A204.1 (cell line): ENCODE measurements at regions not wholly inside any gene's neighbourhood (a gene's known extent, or its start where the extent isn't known, plus 50 kb on each side); places are given as distances from the start of the nearest gene placed in this dataset.

Source experiments
- FAIRE-seq: peaks from 2 replicates; lab custom pipeline; 2012; peaks lifted over from hg19 to GRCh38; lab: Jason Lieb, UNC

GRCh38 chr18:57991552-57991951, 52.5 kb upstream of the NEDD4L start:
- no peak for FAIRE-seq

GRCh38 chr18:57989536-57989935, 54.5 kb upstream of the NEDD4L start:
- FAIRE-seq = no peak

- no peak for FAIRE-seq
Observed at GRCh38 chr18:57984490-57985115, 59.4 kb upstream of the NEDD4L start.

- FAIRE-seq = no peak
Observed at GRCh38 chr18:57983965-57984364, 60.1 kb upstream of the NEDD4L start.

GRCh38 chr18:57983472-57983871, 60.6 kb upstream of the NEDD4L start:
- no peak for FAIRE-seq

GRCh38 chr18:57982372-57983021, 61.5 kb upstream of the NEDD4L start:
- no peak for FAIRE-seq

- FAIRE-seq = no peak
Observed at GRCh38 chr18:57981308-57982028, 62.6 kb upstream of the NEDD4L start.

- FAIRE-seq = no peak
Observed at GRCh38 chr18:57980573-57981307, 63.3 kb upstream of the NEDD4L start.

GRCh38 chr18:57976230-57976773, 67.7 kb upstream of the NEDD4L start:
- no peak for FAIRE-seq

- no peak for FAIRE-seq
Observed at GRCh38 chr18:57975805-57976204, 68.2 kb upstream of the NEDD4L start.

- FAIRE-seq = no peak
Observed at GRCh38 chr18:57974585-57975265, 69.3 kb upstream of the NEDD4L start.

GRCh38 chr18:57973889-57974288, 70.1 kb upstream of the NEDD4L start:
- no peak for FAIRE-seq

- FAIRE-seq = no peak
Observed at GRCh38 chr18:57970356-57971095, 73.5 kb upstream of the NEDD4L start.

- FAIRE-seq = no peak
Observed at GRCh38 chr18:57969824-57970223, 74.2 kb upstream of the NEDD4L start.

GRCh38 chr18:57965246-57965645, 78.8 kb upstream of the NEDD4L start:
- no peak for FAIRE-seq

- no peak for FAIRE-seq
Observed at GRCh38 chr18:57961876-57962505, 82.0 kb upstream of the NEDD4L start.

GRCh38 chr18:57961411-57961810, 82.6 kb upstream of the NEDD4L start:
- FAIRE-seq = no peak

- no peak for FAIRE-seq
Observed at GRCh38 chr18:57959278-57959677, 84.7 kb upstream of the NEDD4L start.

- FAIRE-seq = no peak
Observed at GRCh38 chr18:57957210-57957609, 86.8 kb upstream of the NEDD4L start.

- FAIRE-seq = no peak
Observed at GRCh38 chr18:57956491-57956890, 87.5 kb upstream of the NEDD4L start.

- no peak for FAIRE-seq
Observed at GRCh38 chr18:57954935-57955334, 89.1 kb upstream of the NEDD4L start.
